Stromal cell of bone marrow (primary cell): ENCODE measurements at regions not wholly inside any gene's neighbourhood (a gene's known extent, or its start where the extent isn't known, plus 50 kb on each side); places are given as distances from the start of the nearest gene placed in this dataset.

ENCODE experiments used
- DNase-seq: peaks from one replicate; pipeline ENCODE4 v3.0.0-alpha.2; 2012; ENCODE audit warnings: low read depth

DNA sequence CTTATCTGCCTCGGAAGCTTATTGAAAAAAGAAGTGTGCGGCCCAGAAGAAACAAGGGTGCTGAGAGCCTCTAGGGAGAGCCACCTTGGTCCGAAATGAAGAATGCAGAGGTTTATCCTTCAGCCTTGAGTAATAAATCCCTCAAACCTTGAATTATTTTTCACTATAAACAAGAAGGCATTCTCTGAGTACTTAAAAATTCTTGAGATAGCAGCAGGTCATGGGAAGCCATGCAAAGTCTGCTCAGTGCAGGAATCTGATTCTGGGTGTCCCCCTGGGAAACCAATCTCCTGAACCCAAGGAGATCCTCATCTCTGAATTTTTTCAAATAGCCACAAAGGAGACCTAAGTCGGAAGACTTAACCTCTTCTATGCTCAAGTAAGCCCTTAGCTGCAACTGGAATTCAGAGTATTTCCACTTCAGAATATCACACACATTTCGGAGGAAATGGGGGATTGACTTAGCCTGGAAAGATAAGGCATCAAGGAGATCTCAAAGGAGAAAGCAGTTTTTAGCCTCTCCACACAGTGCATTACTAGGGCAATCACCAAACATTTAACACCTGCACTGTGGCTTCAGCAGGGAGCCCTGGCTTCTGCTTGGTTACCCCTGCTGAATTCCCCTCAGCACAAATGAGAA is 365.0 kb downstream of the ETS1 start:
- no peak for DNase-seq

DNA sequence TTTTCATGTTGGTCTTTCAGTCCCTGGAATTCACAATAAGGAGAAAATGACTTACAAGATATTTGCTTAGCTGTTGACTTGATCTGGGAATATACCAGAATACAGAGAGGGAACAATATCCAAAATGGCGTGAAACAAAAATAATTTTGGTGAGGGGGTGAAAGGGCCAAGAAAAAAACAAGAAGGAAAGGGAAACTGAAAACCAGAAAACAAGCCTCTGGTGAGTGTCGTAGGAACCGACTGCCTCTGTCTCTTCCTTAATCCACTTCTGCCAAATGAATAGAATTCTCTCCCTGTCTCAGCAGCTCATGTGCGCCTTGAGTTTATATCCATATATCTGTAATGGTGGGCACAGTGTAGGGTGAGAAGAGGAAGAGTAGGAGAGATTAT is 367.6 kb downstream of the ETS1 start:
- DNase-seq, result no peak

GRCh38 chr11:128216198-128216597 is 371.2 kb downstream of the ETS1 start:
- DNase-seq, result no peak

DNA sequence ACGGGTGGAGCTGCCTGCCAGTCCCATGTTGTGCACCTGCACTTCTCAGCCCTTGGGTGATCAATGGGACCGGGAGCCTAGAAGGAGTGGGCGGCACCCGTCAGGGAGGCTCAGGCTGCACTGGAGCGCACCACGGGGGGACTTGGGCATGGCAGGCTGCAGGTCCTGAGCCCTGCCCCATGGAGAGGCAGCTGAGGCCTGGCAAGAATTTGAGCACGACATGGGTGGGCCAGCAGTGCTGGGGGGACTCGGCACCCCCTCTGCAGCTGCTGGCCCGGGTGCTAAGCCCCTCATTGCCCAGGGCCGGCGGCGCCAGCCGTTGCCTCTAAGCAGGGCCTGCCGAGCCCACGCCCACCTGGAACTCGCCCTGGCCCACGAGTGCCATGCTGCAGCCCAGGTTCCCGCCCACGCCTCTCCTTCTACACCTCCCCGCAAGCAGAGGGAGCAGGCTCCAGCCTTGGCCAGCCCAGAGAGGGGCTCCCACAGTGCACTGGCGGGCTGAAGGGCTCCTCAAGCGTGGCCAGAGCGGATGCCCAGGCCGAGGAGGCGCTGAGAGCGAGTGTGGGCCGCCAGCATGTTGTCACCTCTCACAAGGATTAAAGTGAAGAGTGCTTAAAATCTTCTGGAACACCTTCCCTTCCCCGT is 372.0 kb downstream of the ETS1 start:
- no peak for DNase-seq

GRCh38 chr11:128214263-128214662 is 373.1 kb downstream of the ETS1 start:
- DNase-seq, result no peak

DNA sequence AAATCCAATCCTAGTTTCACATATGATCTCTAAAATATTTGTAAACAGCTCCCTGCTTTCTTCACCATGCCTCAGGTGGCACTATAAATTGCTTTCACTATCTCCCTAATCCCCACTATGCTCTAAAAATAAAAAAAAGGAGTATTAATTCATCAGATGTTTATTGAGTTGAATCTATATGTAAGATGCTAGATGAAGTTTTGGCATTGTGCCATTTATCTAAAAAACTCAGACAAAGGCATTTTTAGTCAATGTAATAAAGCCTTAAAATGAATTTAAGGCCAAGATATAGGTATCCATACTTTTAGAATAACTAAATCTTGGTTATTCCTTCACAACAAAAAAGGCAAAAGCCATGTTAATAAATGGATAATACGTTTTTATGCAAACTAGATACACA is 373.9 kb downstream of the ETS1 start:
- DNase-seq, result no peak

- no peak for DNase-seq
These were observed 375.0 kb downstream of the ETS1 start for GRCh38 chr11:128212324-128212723.

DNA sequence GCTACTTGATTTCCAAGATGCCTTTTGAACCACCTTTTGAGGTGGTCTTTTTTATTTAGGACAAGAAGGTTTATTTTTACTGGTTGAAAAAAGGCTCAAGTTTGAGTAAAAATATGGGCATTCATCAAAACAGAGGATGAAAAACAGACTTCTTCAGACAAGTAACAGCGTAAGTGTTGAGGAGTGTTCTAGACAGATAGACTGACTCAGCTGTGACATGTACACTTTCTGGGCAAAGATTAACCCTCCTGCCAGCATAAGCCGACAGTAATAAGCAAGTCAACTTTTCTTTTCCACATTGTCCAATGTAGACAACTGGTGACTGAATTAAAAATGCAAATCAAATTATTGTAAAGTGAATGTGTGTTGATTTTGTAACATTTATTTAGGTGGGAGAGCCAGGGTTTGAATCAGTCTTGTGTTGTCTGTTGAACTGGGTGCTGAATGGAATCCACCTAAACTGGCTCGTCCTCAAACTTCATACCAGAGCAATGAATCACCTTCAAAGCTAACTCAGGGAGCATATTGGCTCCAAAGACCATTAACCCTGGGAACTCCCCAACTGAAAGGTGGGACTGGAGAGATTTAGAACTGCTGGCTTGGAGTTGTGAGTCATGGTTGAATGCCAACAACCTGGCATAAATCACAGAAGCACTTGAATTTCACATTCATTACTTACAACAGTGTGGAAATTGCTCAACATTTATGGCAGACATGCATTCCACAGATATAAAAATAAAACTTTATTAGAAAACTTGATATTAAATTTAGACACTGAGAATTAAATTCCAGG is 377.0 kb downstream of the ETS1 start:
- DNase-seq, result peak; percentile 65

- no peak for DNase-seq
These were observed 378.3 kb downstream of the ETS1 start for GRCh38 chr11:128209138-128209435.

DNA sequence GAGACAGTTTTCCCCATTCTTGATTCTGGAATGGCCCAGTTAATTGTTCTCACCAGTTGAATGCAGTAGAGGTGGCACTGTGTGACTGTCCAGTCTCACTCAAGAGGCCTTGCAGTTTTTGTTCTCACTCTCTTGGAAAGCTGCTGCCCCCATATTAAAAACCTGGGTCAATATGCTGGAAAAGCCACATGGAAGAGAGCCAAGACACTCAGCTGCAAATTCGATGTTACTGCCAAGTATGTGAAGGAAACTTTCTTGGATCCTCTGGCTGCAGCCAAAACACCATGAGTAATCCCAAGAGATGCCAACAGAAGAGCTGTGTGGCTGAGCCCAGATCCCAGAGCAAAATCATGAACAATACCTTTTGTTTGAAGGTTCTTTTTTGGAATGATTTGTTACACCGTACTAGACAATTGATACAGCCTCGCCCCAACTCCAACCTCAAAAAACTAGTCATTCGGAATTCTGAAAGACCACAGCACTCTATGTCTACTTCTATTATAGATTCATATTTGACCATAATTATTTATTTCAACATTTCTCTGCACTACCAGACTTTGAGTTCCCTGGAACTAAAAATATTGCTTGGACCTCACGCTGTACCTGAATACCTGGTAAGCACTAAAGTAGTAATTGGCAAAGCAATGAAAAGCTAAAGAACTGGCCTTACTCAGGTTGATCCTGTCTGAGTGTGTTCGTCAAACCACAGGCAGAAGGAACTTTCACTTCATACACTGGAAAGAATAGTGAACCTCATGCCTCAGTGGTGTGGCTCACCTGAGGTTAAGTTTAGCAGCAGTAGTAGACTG is 378.8 kb downstream of the ETS1 start:
- peak; percentile 82 for DNase-seq

DNA sequence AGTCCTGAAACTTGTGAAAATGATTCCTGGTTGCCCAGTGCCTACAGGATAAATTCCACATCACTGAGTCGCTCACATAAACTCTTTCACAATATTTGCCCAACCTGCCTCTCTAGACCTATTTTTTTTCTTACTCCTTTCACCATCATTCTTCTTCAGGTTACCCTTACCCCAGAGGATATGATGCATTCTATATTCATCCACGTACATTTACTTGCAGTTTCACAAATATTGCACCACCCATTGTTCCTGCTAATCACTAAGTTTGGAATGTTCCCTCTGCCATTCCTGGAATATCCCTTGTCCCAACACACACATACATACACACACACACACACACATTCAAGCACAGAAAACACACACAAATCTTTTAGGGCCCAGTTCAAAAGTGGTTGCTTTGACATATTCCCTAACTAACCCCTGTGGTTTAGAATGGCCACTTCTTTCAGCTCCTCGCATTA is 379.5 kb downstream of the ETS1 start:
- DNase-seq, result no peak

GRCh38 chr11:128206461-128206860 is 380.9 kb downstream of the ETS1 start:
- DNase-seq, result no peak

GRCh38 chr11:128205796-128206195 is 381.6 kb downstream of the ETS1 start:
- no peak for DNase-seq

DNA sequence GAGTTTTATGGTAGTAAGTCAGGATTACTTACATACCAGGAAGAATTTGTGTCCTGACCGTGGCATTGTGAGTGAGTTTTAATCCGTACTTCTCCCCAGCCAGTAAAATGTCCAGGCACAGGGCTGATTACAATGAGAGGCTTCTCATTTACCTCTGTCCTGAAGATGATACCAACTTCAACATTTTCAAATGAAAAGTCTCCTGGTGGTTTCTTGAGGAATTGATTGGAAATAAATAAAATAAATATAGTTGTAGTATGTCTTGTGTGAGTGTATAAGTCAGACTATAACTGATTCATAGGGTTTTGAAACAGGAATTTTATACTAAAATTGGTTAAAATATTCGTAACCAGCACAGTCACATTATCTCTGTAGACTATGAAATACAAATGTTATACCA is 382.5 kb downstream of the ETS1 start:
- no peak for DNase-seq

DNA sequence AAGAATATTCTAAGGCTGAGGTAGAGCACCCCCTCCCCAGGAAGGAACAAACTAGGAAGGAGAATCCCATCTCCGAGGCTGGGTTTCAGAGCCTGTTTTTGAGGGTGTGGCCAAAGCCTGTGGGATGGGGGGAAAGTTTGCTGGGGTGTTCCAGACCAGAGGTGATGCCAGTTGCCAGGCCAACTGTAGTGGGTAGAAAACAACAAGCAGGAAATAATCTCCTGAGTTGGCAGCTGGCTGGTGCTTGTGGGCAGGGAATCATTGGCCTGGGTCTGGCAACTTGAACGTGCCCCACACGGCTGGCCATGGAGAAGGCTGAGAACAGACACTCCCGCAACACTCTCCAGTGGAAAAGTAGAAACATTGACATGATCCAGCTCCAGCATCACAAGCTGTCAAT is 385.6 kb downstream of the ETS1 start:
- no peak for DNase-seq

GRCh38 chr11:128201009-128201408 is 386.3 kb downstream of the ETS1 start:
- no peak for DNase-seq

DNA sequence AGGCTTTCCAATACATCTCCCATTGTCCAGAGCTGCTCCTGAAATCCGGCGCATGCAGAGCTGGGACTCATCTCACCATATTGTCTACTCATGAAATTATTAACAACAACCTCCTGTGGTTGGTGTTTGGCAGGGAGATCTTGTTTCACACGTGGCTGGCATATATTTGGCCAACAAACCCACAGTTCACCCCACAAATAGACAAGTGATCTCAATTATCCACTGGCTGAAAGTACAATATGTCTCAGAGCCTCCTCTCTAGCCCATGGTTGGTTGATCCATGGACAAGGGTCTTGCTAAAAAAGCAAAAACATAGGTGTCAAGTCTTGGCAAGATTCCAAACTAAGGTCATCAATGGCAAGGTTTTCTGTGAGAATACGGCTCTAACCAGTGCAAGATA is 386.9 kb downstream of the ETS1 start:
- DNase-seq, result no peak

- no peak for DNase-seq
These were observed 389.1 kb downstream of the ETS1 start for GRCh38 chr11:128198216-128198772.

DNA sequence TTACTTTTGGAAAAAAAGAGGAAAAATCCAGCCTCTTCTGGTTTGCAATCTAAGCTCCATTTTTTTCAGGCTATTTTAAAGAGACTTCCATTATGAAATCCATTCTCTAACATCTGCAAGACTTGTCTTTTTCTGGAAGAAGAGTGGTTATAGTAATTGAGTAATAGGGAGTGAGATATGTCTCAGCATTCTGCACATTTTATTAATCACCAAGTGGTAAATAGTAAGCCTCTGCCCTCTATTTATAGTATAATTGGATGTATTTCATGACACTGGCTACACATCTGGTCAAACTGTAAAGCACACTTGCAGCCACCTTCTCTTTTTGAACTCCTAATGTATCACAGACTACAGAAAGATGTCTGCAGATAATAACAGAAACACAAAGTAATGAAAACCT is 391.1 kb downstream of the ETS1 start:
- DNase-seq, result no peak

- DNase-seq, result no peak
These were observed 391.6 kb downstream of the ETS1 start for GRCh38 chr11:128195756-128196155.

DNA sequence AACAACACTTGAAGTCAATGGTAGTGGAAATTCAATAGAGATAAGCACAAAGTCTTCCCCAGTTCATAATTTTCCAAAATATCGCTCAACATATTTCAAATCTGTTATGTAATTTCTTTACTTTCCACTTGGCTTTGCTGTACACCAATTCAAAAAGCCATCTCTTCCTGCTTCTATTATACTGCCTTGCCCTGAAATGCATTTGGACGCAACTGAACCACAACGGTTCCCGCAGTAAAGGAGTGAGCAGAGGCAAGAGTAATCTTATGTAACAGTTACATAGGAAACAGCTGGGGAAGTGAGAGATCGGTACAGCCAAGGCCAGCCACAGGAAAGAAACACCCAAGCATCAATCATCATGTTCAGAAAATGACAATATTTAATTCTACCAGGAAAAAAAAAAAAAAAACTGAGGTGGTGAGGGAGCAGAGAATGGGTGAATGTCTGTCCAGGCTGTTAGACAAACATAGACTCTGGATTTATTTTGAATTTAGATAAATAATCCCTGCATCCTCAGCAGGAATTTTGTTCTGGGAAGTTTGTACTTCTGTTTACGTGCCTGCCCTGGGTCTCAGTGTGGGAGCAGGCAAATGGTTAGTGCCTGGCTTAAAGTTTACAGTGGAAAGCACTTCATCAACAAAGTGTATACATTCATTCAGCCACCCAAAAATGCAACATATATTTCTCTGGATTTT is 392.2 kb downstream of the ETS1 start:
- DNase-seq, result peak; percentile 20

- DNase-seq, result no peak
These were observed 393.1 kb downstream of the ETS1 start for GRCh38 chr11:128194216-128194615.
